CD14-positive monocyte (primary cell): ENCODE measurements at regions not wholly inside any gene's neighbourhood (a gene's known extent, or its start where the extent isn't known, plus 50 kb on each side); places are given as distances from the start of the nearest gene placed in this dataset.

ENCODE experiments used
- DNase-seq, 3 donors: peaks; one replicate each; pipeline ENCODE4 v3.0.0-alpha.2; 2011 to 2022
- H2AFZ ChIP-seq: 2 replicates; pipeline ENCODE4 v1.6.0; 2012; ENCODE audit warnings: mild to moderate bottlenecking, low read depth, low read length, inconsistent platforms; ENCODE audit not compliant: insufficient read depth, poor library complexity, severe bottlenecking
- H3K27ac ChIP-seq, 2 donors: 1 replicate in 1 of 2; 2 replicates in 1 of 2; pipeline ENCODE4 v1.5.1; 2012 to 2013; ENCODE audit warnings: low read length in 2 of 2, control low read depth in 1 of 2, inconsistent platforms in 1 of 2, low read depth in 1 of 2, mild to moderate bottlenecking in 1 of 2
- H3K27me3 ChIP-seq, 2 donors: one replicate each; pipeline versions ENCODE4 v1.6.0 to v1.6.1; 2011 to 2013; ENCODE audit warnings: low read length in 2 of 2; ENCODE audit not compliant: control insufficient read depth in 2 of 2, insufficient read depth in 2 of 2
- H3K36me3 ChIP-seq, 2 donors: replicated peaks in 1 of 2; 1 replicate in 1 of 2; 2 replicates in 1 of 2; pipeline versions ENCODE4 v1.5.1 to v1.6.1; 2012 to 2013; ENCODE audit warnings: low read length in 2 of 2, control low read depth in 1 of 2, inconsistent platforms in 1 of 2, mild to moderate bottlenecking in 1 of 2; ENCODE audit not compliant: insufficient read depth in 2 of 2, control insufficient read depth in 1 of 2
- H3K4me1 ChIP-seq, 2 donors: 1 replicate in 1 of 2; 2 replicates in 1 of 2; pipeline versions ENCODE4 v1.5.1 to v1.6.1; 2012 to 2013; ENCODE audit warnings: low read length in 2 of 2, control low read depth in 1 of 2, inconsistent platforms in 1 of 2, mild to moderate bottlenecking in 1 of 2, moderate library complexity in 1 of 2; ENCODE audit not compliant: insufficient read depth in 2 of 2, control insufficient read depth in 1 of 2
- H3K4me2 ChIP-seq: replicated peaks from 2 replicates; pipeline ENCODE3; 2012; ENCODE audit warnings: low read length, moderate library complexity, mild to moderate bottlenecking; ENCODE audit not compliant: poor library complexity, severe bottlenecking; ENCODE audit errors: extremely low read depth
- H3K4me3 ChIP-seq, 3 experiments: fragments of 200-600 bp in 1 of 3; sonication (generic) in 1 of 3; replicated peaks in 1 of 3; 1 replicate in 2 of 3; 2 replicates in 1 of 3; pipeline ENCODE4 v1.5.1; 2011 to 2013; ENCODE audit warnings: low read length in 3 of 3, mild to moderate bottlenecking in 3 of 3, control low read depth in 2 of 3, low read depth in 2 of 3, inconsistent platforms in 1 of 3, moderate library complexity in 1 of 3
- H3K79me2 ChIP-seq: 2 replicates; pipeline ENCODE4 v1.6.0; 2012; ENCODE audit warnings: mild to moderate bottlenecking, control low read depth, inconsistent platforms, low read length, moderate library complexity; ENCODE audit not compliant: insufficient read depth
- H3K9ac ChIP-seq: 2 replicates; pipeline ENCODE4 v1.6.0; 2017; ENCODE audit warnings: low read length, mild to moderate bottlenecking; ENCODE audit not compliant: insufficient read depth, poor library complexity, severe bottlenecking
- H3K9me3 ChIP-seq, 2 donors: replicated peaks in 1 of 2; 1 replicate in 1 of 2; 2 replicates in 1 of 2; pipeline versions ENCODE4 v1.5.1 to v1.6.1; 2012 to 2013; ENCODE audit warnings: low read length in 2 of 2, control low read depth in 1 of 2; ENCODE audit not compliant: control insufficient read depth in 1 of 2, insufficient read depth in 1 of 2
- H4K20me1 ChIP-seq: 2 replicates; pipeline ENCODE4 v1.6.0; 2012; ENCODE audit warnings: mild to moderate bottlenecking, low read length, control low read depth, moderate library complexity; ENCODE audit not compliant: insufficient read depth
- H3K27ac Mint-ChIP-seq, 7 donors: one replicate each; pipeline ENCODE4 v1.8.0; 2020; ENCODE audit warnings: mild to moderate bottlenecking in 7 of 7, mixed read lengths in 7 of 7, moderate library complexity in 6 of 7, inconsistent platforms in 2 of 7
- H3K27me3 Mint-ChIP-seq, 3 donors: one replicate each; pipeline ENCODE4 v1.8.0; 2021 to 2022; ENCODE audit warnings: low read depth in 3 of 3, mild to moderate bottlenecking in 3 of 3, mixed read lengths in 3 of 3, moderate library complexity in 3 of 3, inconsistent platforms in 1 of 3
- H3K36me3 Mint-ChIP-seq, 2 donors: one replicate each; pipeline ENCODE4 v1.8.0; 2020; ENCODE audit warnings: mixed read lengths in 2 of 2, inconsistent platforms in 1 of 2, mild to moderate bottlenecking in 1 of 2
- H3K4me1 Mint-ChIP-seq: one replicate; pipeline ENCODE4 v1.8.0; 2020; ENCODE audit warnings: mild to moderate bottlenecking, mixed read lengths
- H3K4me3 Mint-ChIP-seq, 2 donors: one replicate each; pipeline ENCODE4 v1.8.0; 2020; ENCODE audit warnings: mild to moderate bottlenecking in 2 of 2, mixed read lengths in 2 of 2, moderate library complexity in 1 of 2
- H3K9me3 Mint-ChIP-seq, 7 donors: one replicate each; pipeline ENCODE4 v1.8.0; 2020 to 2022; ENCODE audit warnings: mixed read lengths in 7 of 7, mild to moderate bottlenecking in 6 of 7, moderate library complexity in 6 of 7, inconsistent platforms in 2 of 7
- CTCF ChIP-seq: fragments of 200-600 bp; IDR thresholded peaks from one replicate; pipeline ENCODE4 v1.8.0; 2022; ENCODE audit warnings: antibody characterized with exemption, mild to moderate bottlenecking
- WGBS: methylation state at CpG from one replicate; pipeline ENCODE4 v1.1.5; 2013; ENCODE audit warnings: missing lambda C conversion rate; ENCODE audit not compliant: insufficient coverage; 5-methylcytosine and 5-hydroxymethylcytosine counted together
- intact Hi-C, 2 donors: fragments of 100-400 bp; cut with micrococcal nuclease; formaldehyde crosslinking; loops; one replicate each; pipeline versions ENCODE4 v1.15.0 to v1.15.1; 2023

- Histone ChIP-seq H3K36me3 (no peaks in the 10 kb centered on the region), H2AFZ (peak overlapping the region; percentile 72), H3K27ac (peak overlapping the region in 1 of 2 donors; percentile 6), H3K9ac (peak overlapping the region; percentile 17), H3K4me2 (peak overlapping the region; percentile 67), H3K9me3 (no peaks in the 10 kb centered on the region), H3K4me1 (peaks cover 24 to 28% of the 10 kb centered on the region in 2 donors), H3K4me3 (peak overlapping the region; percentile 29 to 73 (median 34)), H3K27me3 (peaks cover 0 to 2% of the 10 kb centered on the region in 2 donors), H3K79me2 (no peaks in the 10 kb centered on the region), H4K20me1 (no peaks in the 10 kb centered on the region)
- peak overlapping the region; percentile 84 to 96 for H3K4me3 Mint-ChIP-seq
- peaks cover 29% of the 10 kb centered on the region for H3K4me1 Mint-ChIP-seq
- peaks cover 8 to 19% (median 11%) of the 10 kb centered on the region in 3 donors for H3K27me3 Mint-ChIP-seq
- intact Hi-C loops: loop anchor here (5.0 to 10.0 kb wide), 6 partner anchors 45 to 240 kb away; no protein-coding TSS in a partner anchor
- peak; percentile 80 for TF ChIP-seq CTCF
- peak; percentile 78 to 96 (median 84) for DNase-seq
- H3K36me3 Mint-ChIP-seq: peaks cover 0 to 2% of the 10 kb centered on the region in 2 donors
- WGBS: 0% methylated on average over 18 of the region's 22 CpGs
- H3K27ac Mint-ChIP-seq: peak overlapping the region in 6 of 7 donors; percentile 13 to 80 (median 67)
- H3K9me3 Mint-ChIP-seq: no peaks in the 10 kb centered on the region
Observed at GRCh38 chr6:108782179-108783041, 65.8 kb upstream of the ARMC2 start.

GRCh38 chr6:108785653-108786052 is 62.6 kb upstream of the ARMC2 start:
- Histone ChIP-seq H4K20me1 (no peaks in the 10 kb centered on the region), H3K27ac (no peak overlapping the region), H3K4me2 (no peak overlapping the region), H3K4me1 (peaks cover 14% of the 10 kb centered on the region in 2 donors), H3K36me3 (no peaks in the 10 kb centered on the region), H3K4me3 (no peak overlapping the region), H2AFZ (no peak overlapping the region), H3K9ac (no peak overlapping the region), H3K79me2 (no peaks in the 10 kb centered on the region), H3K9me3 (no peaks in the 10 kb centered on the region), H3K27me3 (peaks cover 0 to 2% of the 10 kb centered on the region in 2 donors)
- DNase-seq: no peak
- H3K9me3 Mint-ChIP-seq: peaks cover 0 to 7% (median 4%) of the 10 kb centered on the region in 7 donors
- peaks cover 4 to 17% (median 11%) of the 10 kb centered on the region in 3 donors for H3K27me3 Mint-ChIP-seq
- intact Hi-C loops: loop anchor here (10.0 kb wide), 3 partner anchors 109 to 241 kb away; no protein-coding TSS in a partner anchor
- no peak for TF ChIP-seq CTCF
- no peak overlapping the region for H3K27ac Mint-ChIP-seq
- 95% methylated on average over 7 of the region's 7 CpGs for WGBS
- no peak overlapping the region for H3K4me3 Mint-ChIP-seq
- H3K36me3 Mint-ChIP-seq: no peaks in the 10 kb centered on the region
- H3K4me1 Mint-ChIP-seq: peaks cover 14% of the 10 kb centered on the region
